Activated T-helper 1 cell treated with anti-CD3 and anti-CD28 coated beads, Interleukin-12 subunit alpha, Interleukin-12 subunit beta, Interleukin-2, Interleukin-4 antibody, amounts not matched to agents 30 ng/mL and 10 ng/mL and 1 ng/mL, durations not matched to agents 14 hours and 24 hours and 36 hours (primary cell): ENCODE measurements at regions not wholly inside any gene's neighbourhood (a gene's known extent, or its start where the extent isn't known, plus 50 kb on each side); places are given as distances from the start of the nearest gene placed in this dataset.
"Not testable (repeated sequence)": the region's sequence is repeated elsewhere in the genome, so short reads cannot be mapped to it uniquely, and the experiment has no call there.

Source experiments
- DNase-seq: peaks from one replicate; pipeline ENCODE4 v3.0.0; 2021; ENCODE audit warnings: low spot score
- H3K27ac Mint-ChIP-seq: one replicate; pipeline ENCODE4 v1.8.0; 2021; ENCODE audit warnings: mild to moderate bottlenecking, mixed read lengths
- H3K27me3 Mint-ChIP-seq: one replicate; pipeline ENCODE4 v1.8.0; 2022; ENCODE audit warnings: mild to moderate bottlenecking, moderate library complexity, mixed read lengths; ENCODE audit not compliant: insufficient read depth
- H3K36me3 Mint-ChIP-seq: one replicate; pipeline ENCODE4 v1.8.0; 2021; ENCODE audit warnings: low read depth, mixed read lengths
- H3K4me1 Mint-ChIP-seq: one replicate; pipeline ENCODE4 v1.8.0; 2021; ENCODE audit warnings: low read depth, mixed read lengths
- H3K4me3 Mint-ChIP-seq: one replicate; pipeline ENCODE4 v1.8.0; 2021; ENCODE audit warnings: mild to moderate bottlenecking, moderate library complexity, mixed read lengths
- H3K9me3 Mint-ChIP-seq: one replicate; pipeline ENCODE4 v1.8.0; 2021; ENCODE audit warnings: mixed read lengths
- intact Hi-C: fragments of 100-400 bp; cut with micrococcal nuclease; formaldehyde crosslinking; loops from one replicate; pipeline ENCODE4 v1.15.1; 2024

GRCh38 chr4:148852092-148852699 lies 410.0 kb upstream of the NR3C2 start:
- intact Hi-C loops, result no loop called here
- H3K4me3 Mint-ChIP-seq, result no peak overlapping the region
- H3K9me3 Mint-ChIP-seq, result no peaks in the 10 kb centered on the region
- H3K27me3 Mint-ChIP-seq, result no peaks in the 10 kb centered on the region
- DNase-seq, result no peak
- H3K4me1 Mint-ChIP-seq, result no peaks in the 10 kb centered on the region
- no peaks in the 10 kb centered on the region for H3K36me3 Mint-ChIP-seq
- no peak overlapping the region for H3K27ac Mint-ChIP-seq

GRCh38 chr4:148850257-148850995 lies 408.2 kb upstream of the NR3C2 start:
- intact Hi-C loops, result no loop called here
- Mint-ChIP-seq H3K27me3 (no peaks in the 10 kb centered on the region), H3K27ac (no peak overlapping the region), H3K4me3 (no peak overlapping the region), H3K36me3 (no peaks in the 10 kb centered on the region), H3K9me3 (no peaks in the 10 kb centered on the region), H3K4me1 (no peaks in the 10 kb centered on the region)
- no peak for DNase-seq

DNA sequence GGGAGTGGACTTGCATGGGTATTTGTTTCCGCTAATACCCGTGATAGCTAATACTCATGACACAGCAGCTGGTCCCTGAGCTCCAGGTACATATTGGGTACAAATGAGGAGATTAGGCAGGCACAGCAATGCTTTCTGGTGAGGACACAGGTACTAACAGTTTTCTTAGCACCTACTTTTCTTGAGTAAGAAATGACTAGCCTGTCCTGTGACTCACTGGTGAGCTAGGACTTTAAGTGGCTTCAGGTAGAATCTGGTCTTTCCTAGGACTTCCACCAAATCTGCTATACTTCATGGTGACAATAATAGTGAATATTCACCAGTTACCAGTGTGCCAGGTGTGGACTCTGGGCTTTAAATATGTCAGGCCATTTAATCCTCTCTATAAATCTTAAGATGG lies 407.4 kb upstream of the NR3C2 start:
- H3K36me3 Mint-ChIP-seq, result no peaks in the 10 kb centered on the region
- intact Hi-C loops, result no loop called here
- DNase-seq, result no peak
- H3K27me3 Mint-ChIP-seq, result no peaks in the 10 kb centered on the region
- H3K27ac Mint-ChIP-seq, result no peak overlapping the region
- H3K4me1 Mint-ChIP-seq, result no peaks in the 10 kb centered on the region
- H3K4me3 Mint-ChIP-seq, result no peak overlapping the region
- no peaks in the 10 kb centered on the region for H3K9me3 Mint-ChIP-seq

DNA sequence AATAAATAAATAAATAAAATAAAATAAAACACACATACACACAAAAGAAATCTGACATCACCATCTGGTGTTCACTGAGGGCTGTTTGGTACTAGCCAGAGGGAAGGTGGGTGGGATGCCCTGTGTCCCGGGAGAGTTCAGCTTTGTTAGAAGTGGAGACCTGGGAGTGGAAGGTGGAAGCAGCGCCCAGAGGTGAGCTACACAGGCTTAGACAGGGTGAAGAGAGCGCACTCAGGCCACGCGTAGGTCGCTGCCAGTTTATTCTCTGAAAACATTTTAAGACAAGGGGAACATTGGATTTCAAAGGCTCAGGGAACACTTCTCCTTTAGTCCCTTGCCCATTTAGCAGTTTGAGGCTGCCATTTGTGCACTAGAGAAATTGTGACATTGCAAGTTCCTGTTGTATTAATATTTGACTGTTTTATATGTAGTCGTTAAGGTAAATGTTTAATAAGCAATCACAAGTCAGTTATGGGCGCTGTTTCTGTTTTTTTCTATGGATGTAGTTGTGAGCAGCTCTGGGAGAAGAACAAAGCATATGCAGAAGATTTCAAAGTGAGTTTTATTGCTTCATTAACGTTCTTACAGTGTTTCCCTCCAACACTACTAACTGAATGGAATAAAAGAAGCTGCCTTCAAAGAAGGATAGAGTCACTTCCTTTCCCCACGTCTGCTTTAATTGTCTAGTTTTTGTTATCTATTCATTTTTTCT lies 405.5 kb upstream of the NR3C2 start:
- H3K9me3 Mint-ChIP-seq, result no peaks in the 10 kb centered on the region
- no peaks in the 10 kb centered on the region for H3K4me1 Mint-ChIP-seq
- no peak overlapping the region for H3K27ac Mint-ChIP-seq
- no peaks in the 10 kb centered on the region for H3K36me3 Mint-ChIP-seq
- no peaks in the 10 kb centered on the region for H3K27me3 Mint-ChIP-seq
- no peak overlapping the region for H3K4me3 Mint-ChIP-seq
- intact Hi-C loops, result no loop called here
- DNase-seq, result no peak

DNA sequence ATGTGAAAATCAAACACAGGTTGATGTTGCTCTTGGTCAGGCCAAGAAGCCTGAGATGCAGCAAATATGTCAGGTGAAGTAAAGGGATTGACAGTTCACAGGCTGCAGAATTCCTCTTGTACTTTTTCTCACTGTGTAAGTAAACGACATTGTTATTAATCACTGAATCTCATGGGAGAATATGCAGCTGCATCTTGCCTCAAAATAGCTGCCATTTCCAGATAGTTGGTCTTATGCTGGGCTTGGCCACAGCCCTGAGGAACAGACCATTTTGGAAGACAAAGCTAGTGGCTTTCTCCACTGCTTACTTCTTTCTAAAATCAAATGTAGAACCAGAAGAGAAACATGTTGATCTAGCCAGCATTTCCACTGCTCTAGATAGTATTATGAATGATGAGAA lies 403.4 kb upstream of the NR3C2 start:
- no peaks in the 10 kb centered on the region for H3K4me1 Mint-ChIP-seq
- no peak overlapping the region for H3K4me3 Mint-ChIP-seq
- no peak for DNase-seq
- H3K9me3 Mint-ChIP-seq, result no peaks in the 10 kb centered on the region
- no peak overlapping the region for H3K27ac Mint-ChIP-seq
- H3K27me3 Mint-ChIP-seq, result no peaks in the 10 kb centered on the region
- intact Hi-C loops, result no loop called here
- no peaks in the 10 kb centered on the region for H3K36me3 Mint-ChIP-seq

- intact Hi-C loops, result no loop called here
- Mint-ChIP-seq H3K9me3 (no peaks in the 10 kb centered on the region), H3K4me1 (no peaks in the 10 kb centered on the region), H3K27me3 (no peaks in the 10 kb centered on the region), H3K4me3 (no peak overlapping the region), H3K36me3 (no peaks in the 10 kb centered on the region), H3K27ac (no peak overlapping the region)
- DNase-seq, result no peak
Observed at GRCh38 chr4:148843625-148844024, 401.4 kb upstream of the NR3C2 start.

DNA sequence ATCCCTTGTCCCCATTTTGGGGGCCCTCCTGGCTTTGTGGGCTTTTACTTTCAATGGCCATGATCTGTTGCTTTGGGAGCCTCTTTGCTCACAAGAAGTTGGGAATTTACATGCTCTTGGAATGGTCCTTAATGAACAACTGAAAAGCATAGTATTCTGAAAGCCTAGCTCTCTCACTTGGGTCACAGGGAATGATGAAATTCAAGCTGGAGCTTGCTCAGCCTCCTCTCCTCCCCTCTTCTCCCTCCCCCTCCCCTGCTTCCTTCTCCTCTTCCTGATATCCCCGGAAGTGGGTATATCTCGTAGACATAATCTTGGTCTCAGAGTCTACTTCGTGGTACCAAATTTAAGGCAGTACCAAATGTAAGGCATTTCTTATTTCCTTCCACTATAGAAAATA lies 400.6 kb upstream of the NR3C2 start:
- intact Hi-C loops, result no loop called here
- no peak for DNase-seq
- H3K27ac Mint-ChIP-seq, result no peak overlapping the region
- no peak overlapping the region for H3K4me3 Mint-ChIP-seq
- H3K36me3 Mint-ChIP-seq, result no peaks in the 10 kb centered on the region
- H3K4me1 Mint-ChIP-seq, result no peaks in the 10 kb centered on the region
- H3K27me3 Mint-ChIP-seq, result no peaks in the 10 kb centered on the region
- no peaks in the 10 kb centered on the region for H3K9me3 Mint-ChIP-seq

- DNase-seq, H3K4me1 Mint-ChIP-seq, H3K4me3 Mint-ChIP-seq, intact Hi-C loops, H3K36me3 Mint-ChIP-seq, H3K27ac Mint-ChIP-seq, H3K9me3 Mint-ChIP-seq, H3K27me3 Mint-ChIP-seq: not testable (repeated sequence)
Observed at GRCh38 chr4:148837571-148837970, 395.4 kb upstream of the NR3C2 start.

DNA sequence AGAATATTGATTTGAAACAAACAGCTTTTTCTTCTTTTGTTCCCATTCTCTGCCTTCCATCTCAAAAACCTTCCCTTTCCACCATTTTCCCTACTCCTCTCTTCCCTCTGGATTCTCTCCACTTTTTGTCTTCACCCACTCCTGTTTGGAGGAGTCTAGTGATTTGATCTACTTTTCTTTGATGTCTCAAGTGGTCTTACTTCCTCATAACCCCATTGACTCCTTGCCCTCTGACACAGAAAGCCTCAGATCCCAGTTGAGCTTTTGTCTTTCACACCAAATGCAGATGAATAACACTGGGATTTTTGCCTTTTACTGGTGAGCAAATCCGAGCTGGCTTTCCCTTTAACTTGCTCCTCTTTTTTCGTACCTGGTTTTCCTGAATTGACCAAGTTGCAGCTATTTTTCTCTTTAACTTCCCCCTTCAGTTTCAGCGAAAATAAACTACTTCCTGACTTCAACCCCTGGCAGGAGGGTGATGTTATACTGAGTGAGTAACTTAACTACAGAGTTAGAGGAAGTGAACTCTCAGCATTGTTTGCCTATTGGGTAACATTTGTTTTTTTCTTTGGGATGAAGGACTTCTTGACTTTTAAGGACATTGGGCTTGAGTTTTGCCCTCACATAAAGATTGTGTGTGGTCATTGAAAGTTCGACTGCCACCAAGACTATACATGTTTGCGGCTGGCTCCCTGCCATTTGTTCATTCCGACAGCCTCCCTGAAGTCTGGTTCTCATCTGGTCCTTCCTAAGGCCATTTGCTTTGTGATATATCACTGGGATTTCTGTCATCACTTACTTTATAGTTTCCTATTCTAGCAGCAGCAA lies 392.8 kb upstream of the NR3C2 start:
- no peaks in the 10 kb centered on the region for H3K9me3 Mint-ChIP-seq
- H3K4me3 Mint-ChIP-seq, result no peak overlapping the region
- H3K27me3 Mint-ChIP-seq, result peaks cover 2% of the 10 kb centered on the region
- no peak for DNase-seq
- H3K27ac Mint-ChIP-seq, result no peak overlapping the region
- H3K36me3 Mint-ChIP-seq, result no peaks in the 10 kb centered on the region
- intact Hi-C loops, result no loop called here
- no peaks in the 10 kb centered on the region for H3K4me1 Mint-ChIP-seq

DNA sequence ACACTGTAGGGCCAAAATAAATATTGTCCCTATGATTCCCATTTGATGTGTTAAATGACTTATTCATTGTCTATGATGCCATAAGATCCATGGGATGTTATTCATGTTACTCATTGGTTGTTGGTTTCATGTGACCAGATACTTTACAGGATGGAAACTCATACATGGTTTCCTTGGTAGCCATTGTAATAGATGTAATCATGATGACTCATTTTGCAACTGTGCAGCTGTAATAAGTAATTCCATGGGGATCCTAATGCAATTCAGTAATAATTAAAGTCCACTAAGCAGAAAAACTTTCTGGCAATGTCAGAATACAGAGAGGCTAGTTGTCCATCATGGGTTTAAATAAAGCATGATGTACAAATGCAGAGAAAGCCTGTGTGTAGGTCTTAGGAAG lies 389.7 kb upstream of the NR3C2 start:
- Mint-ChIP-seq H3K9me3 (no peaks in the 10 kb centered on the region), H3K27me3 (peaks cover 2% of the 10 kb centered on the region), H3K4me3 (no peak overlapping the region), H3K4me1 (no peaks in the 10 kb centered on the region), H3K36me3 (no peaks in the 10 kb centered on the region), H3K27ac (no peak overlapping the region)
- intact Hi-C loops, result no loop called here
- no peak for DNase-seq

DNA sequence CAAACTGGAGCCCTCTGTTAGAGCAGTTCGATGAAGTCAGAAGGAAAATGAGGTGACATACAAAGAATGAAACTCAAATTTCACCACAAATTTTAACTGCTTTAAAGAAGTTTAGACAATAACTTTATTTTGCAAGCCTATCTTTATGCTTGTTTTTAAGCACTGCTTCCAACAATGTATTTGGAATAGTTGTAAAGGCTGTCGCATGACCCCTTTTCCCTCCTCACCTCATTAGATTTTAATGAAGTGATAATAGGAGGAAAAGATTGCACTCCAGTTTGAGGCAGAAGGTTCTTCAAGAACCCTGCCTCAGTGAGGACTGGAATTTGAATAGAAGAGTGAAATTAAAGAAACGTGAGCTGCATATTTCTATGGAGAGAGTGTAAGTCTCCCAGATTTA lies 386.1 kb upstream of the NR3C2 start:
- intact Hi-C loops, result no loop called here
- Mint-ChIP-seq H3K4me1 (no peaks in the 10 kb centered on the region), H3K9me3 (no peaks in the 10 kb centered on the region), H3K36me3 (no peaks in the 10 kb centered on the region), H3K4me3 (no peak overlapping the region), H3K27ac (no peak overlapping the region), H3K27me3 (no peaks in the 10 kb centered on the region)
- DNase-seq, result no peak

GRCh38 chr4:148827781-148828180 lies 385.6 kb upstream of the NR3C2 start:
- H3K36me3 Mint-ChIP-seq, result no peaks in the 10 kb centered on the region
- intact Hi-C loops, result no loop called here
- no peak overlapping the region for H3K4me3 Mint-ChIP-seq
- H3K27ac Mint-ChIP-seq, result no peak overlapping the region
- no peaks in the 10 kb centered on the region for H3K4me1 Mint-ChIP-seq
- no peak for DNase-seq
- H3K9me3 Mint-ChIP-seq, result no peaks in the 10 kb centered on the region
- no peaks in the 10 kb centered on the region for H3K27me3 Mint-ChIP-seq

DNA sequence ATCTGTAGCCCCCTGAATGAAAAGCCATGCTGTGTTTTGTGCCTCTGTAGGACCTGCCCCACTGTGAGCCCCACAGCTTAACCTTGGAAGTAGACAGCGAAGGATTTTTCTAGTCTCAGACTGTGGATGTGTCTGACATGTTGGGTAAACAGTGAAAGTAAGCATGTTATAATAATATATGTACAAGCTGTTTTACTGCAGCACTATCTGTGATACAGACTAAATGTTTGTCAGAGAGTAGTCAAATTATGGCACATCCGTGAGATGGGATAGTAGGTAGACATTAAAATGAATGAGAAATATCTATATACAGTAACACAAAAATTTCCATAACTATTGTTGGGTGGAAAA lies 381.2 kb upstream of the NR3C2 start:
- no peaks in the 10 kb centered on the region for H3K9me3 Mint-ChIP-seq
- H3K27me3 Mint-ChIP-seq, result no peaks in the 10 kb centered on the region
- no peaks in the 10 kb centered on the region for H3K36me3 Mint-ChIP-seq
- no peak for DNase-seq
- no peak overlapping the region for H3K4me3 Mint-ChIP-seq
- no peak overlapping the region for H3K27ac Mint-ChIP-seq
- intact Hi-C loops, result no loop called here
- no peaks in the 10 kb centered on the region for H3K4me1 Mint-ChIP-seq
